Sigmoid colon (tissue), 6 donors: ENCODE measurements at regions not wholly inside any gene's neighbourhood (a gene's known extent, or its start where the extent isn't known, plus 50 kb on each side); places are given as distances from the start of the nearest gene placed in this dataset.

Source experiments
- DNase-seq: peaks from one replicate; pipeline ENCODE4 v3.0.0-alpha.2; 2019
- H3K27ac ChIP-seq, 4 donors: fragments of 200-600 bp; sonication (generic); one replicate each; pipeline ENCODE4 v1.5.1; 2016 to 2019; ENCODE audit warnings: mild to moderate bottlenecking in 1 of 4
- H3K27me3 ChIP-seq, 3 donors: fragments of 200-600 bp; sonication (generic); one replicate each; pipeline ENCODE4 v1.5.1; 2019; ENCODE audit warnings: mild to moderate bottlenecking in 1 of 3
- H3K36me3 ChIP-seq, 4 donors: fragments of 200-600 bp; sonication (generic); one replicate each; pipeline ENCODE4 v1.5.1; 2016 to 2019
- H3K4me1 ChIP-seq, 4 donors: fragments of 200-600 bp; sonication (generic); one replicate each; pipeline ENCODE4 v1.5.1; 2017 to 2019
- H3K4me3 ChIP-seq, 4 donors: fragments of 200-600 bp; sonication (generic); one replicate each; pipeline ENCODE4 v1.5.1; 2017 to 2019; ENCODE audit warnings: mild to moderate bottlenecking in 2 of 4, moderate library complexity in 1 of 4
- H3K9me3 ChIP-seq, 4 donors: fragments of 200-600 bp in 3 of 4; sonication (generic) in 3 of 4; one replicate each; pipeline versions ENCODE4 v1.5.1 to v1.6.1; 2013 to 2019
- CTCF ChIP-seq, 4 experiments: fragments of 450-650 bp in 3 of 4; fragments of 200-600 bp in 1 of 4; IDR thresholded peaks; one replicate each; pipeline ENCODE4 v1.5.1; 2016 to 2019; ENCODE audit warnings: antibody characterized with exemption in 4 of 4, mild to moderate bottlenecking in 3 of 4, moderate library complexity in 2 of 4
- EP300 ChIP-seq, 4 donors: sonication (generic); formaldehyde crosslinking; IDR thresholded peaks; one replicate each; pipeline ENCODE4 v1.6.1; 2017; ENCODE audit warnings: antibody characterized with exemption in 4 of 4
- POLR2A ChIP-seq, 2 donors: fragments of 450-650 bp; IDR thresholded peaks; one replicate each; pipeline ENCODE4 v1.6.1; 2016; ENCODE audit warnings: antibody characterized with exemption in 2 of 2, mild to moderate bottlenecking in 2 of 2, moderate library complexity in 2 of 2
- POLR2AphosphoS5 ChIP-seq, 4 donors: sonication (generic); formaldehyde crosslinking; IDR thresholded peaks; one replicate each; pipeline ENCODE4 v1.6.1; 2017; ENCODE audit warnings: antibody characterized with exemption in 4 of 4
- WGBS, 2 donors: extraction: QIAGEN DNeasy Blood & Tissue Kit; methylation state at CpG; one replicate each; pipeline ENCODE4 v1.1.7; 2013; 5-methylcytosine and 5-hydroxymethylcytosine counted together
- intact Hi-C: fragments of 100-400 bp; cut with DNase I; formaldehyde crosslinking; loops from one replicate; pipeline ENCODE4 v1.15.1; 2023
- donor health status: healthy with polysubstance abuse.
- donor health status: healthy.

- H3K4me3 ChIP-seq: no peak overlapping the region
- no peaks in the 10 kb centered on the region for H3K9me3 ChIP-seq
- no peaks in the 10 kb centered on the region for H3K36me3 ChIP-seq
- H3K27ac ChIP-seq: no peak overlapping the region
- no peaks in the 10 kb centered on the region for H3K4me1 ChIP-seq
- whole genome bisulfite sequencing, 2 donors: 74% methylated on average over 4 of the region's 4 CpGs
- no peak for DNase-seq
- TF ChIP-seq CTCF (IDR thresholded peaks at IDR 0.05) (no peak), POLR2A (IDR thresholded peaks at IDR 0.05) (no peak), POLR2AphosphoS5 (IDR thresholded peaks at IDR 0.05) (no peak), EP300 (IDR thresholded peaks at IDR 0.05) (no peak)
- H3K27me3 ChIP-seq: no peaks in the 10 kb centered on the region
- intact Hi-C loops: no loop called here
These were observed 581.9 kb upstream of the PITX2 start for GRCh38 chr4:111204797-111205196.

GRCh38 chr4:111208970-111209369 is 586.1 kb upstream of the PITX2 start:
- Histone ChIP-seq H3K4me3 (no peak overlapping the region), H3K27me3 (no peaks in the 10 kb centered on the region), H3K27ac (no peak overlapping the region), H3K4me1 (peaks cover 0 to 6% (median 3%) of the 10 kb centered on the region in 4 donors), H3K36me3 (no peaks in the 10 kb centered on the region), H3K9me3 (no peaks in the 10 kb centered on the region)
- no peak for TF ChIP-seq POLR2AphosphoS5 (IDR thresholded peaks at IDR 0.05)
- no peak for TF ChIP-seq POLR2A (IDR thresholded peaks at IDR 0.05)
- TF ChIP-seq EP300 (IDR thresholded peaks at IDR 0.05): no peak
- no peak for TF ChIP-seq CTCF (IDR thresholded peaks at IDR 0.05)
- 50 to 79% methylated on average over 6 of the region's 6 CpGs for WGBS, 2 donors
- DNase-seq: no peak
- intact Hi-C loops: no loop called here

- Histone ChIP-seq H3K36me3 (no peaks in the 10 kb centered on the region), H3K4me3 (no peak overlapping the region), H3K9me3 (no peaks in the 10 kb centered on the region), H3K27ac (no peak overlapping the region), H3K27me3 (no peaks in the 10 kb centered on the region), H3K4me1 (peaks cover 0 to 10% (median 7%) of the 10 kb centered on the region in 4 donors)
- no peak for TF ChIP-seq POLR2AphosphoS5 (IDR thresholded peaks at IDR 0.05)
- TF ChIP-seq POLR2A (IDR thresholded peaks at IDR 0.05): no peak
- no peak for TF ChIP-seq CTCF (IDR thresholded peaks at IDR 0.05)
- no peak for TF ChIP-seq EP300 (IDR thresholded peaks at IDR 0.05)
- 53 to 69% methylated on average over 2 of the region's 2 CpGs for WGBS, 2 donors
- no peak for DNase-seq
- intact Hi-C loops: no loop called here
These were observed 586.8 kb upstream of the PITX2 start for GRCh38 chr4:111209706-111210105.

- H3K27me3 ChIP-seq: no peaks in the 10 kb centered on the region
- H3K9me3 ChIP-seq: no peaks in the 10 kb centered on the region
- H3K4me1 ChIP-seq: peaks cover 0 to 10% (median 7%) of the 10 kb centered on the region in 4 donors
- no peak for TF ChIP-seq POLR2AphosphoS5 (IDR thresholded peaks at IDR 0.05)
- TF ChIP-seq POLR2A (IDR thresholded peaks at IDR 0.05): no peak
- no peak for TF ChIP-seq CTCF (IDR thresholded peaks at IDR 0.05)
- no peak for TF ChIP-seq EP300 (IDR thresholded peaks at IDR 0.05)
- 68 to 78% methylated on average over 7 of the region's 7 CpGs for WGBS, 2 donors
- no peak overlapping the region for H3K27ac ChIP-seq
- no peak overlapping the region for H3K4me3 ChIP-seq
- intact Hi-C loops: no loop called here
- no peak for DNase-seq
- H3K36me3 ChIP-seq: no peaks in the 10 kb centered on the region
These were observed 587.7 kb upstream of the PITX2 start for GRCh38 chr4:111210595-111210994.

- intact Hi-C loops: no loop called here
- H3K4me1 ChIP-seq: peaks cover 0 to 10% (median 7%) of the 10 kb centered on the region in 4 donors
- TF ChIP-seq POLR2AphosphoS5 (IDR thresholded peaks at IDR 0.05) (no peak), POLR2A (IDR thresholded peaks at IDR 0.05) (no peak), EP300 (IDR thresholded peaks at IDR 0.05) (no peak), CTCF (IDR thresholded peaks at IDR 0.05) (no peak)
- H3K36me3 ChIP-seq: no peaks in the 10 kb centered on the region
- H3K9me3 ChIP-seq: no peaks in the 10 kb centered on the region
- no peak for DNase-seq
- no peak overlapping the region for H3K27ac ChIP-seq
- 31 to 64% methylated on average over 4 of the region's 4 CpGs for WGBS, 2 donors
- no peak overlapping the region for H3K4me3 ChIP-seq
- no peaks in the 10 kb centered on the region for H3K27me3 ChIP-seq
These were observed 590.7 kb upstream of the PITX2 start for GRCh38 chr4:111213531-111213930.
